ENCODE measurements at regions not wholly inside any gene's neighbourhood (a gene's known extent, or its start where the extent isn't known, plus 50 kb on each side); places are given as distances from the start of the nearest gene placed in this dataset.

DNA sequence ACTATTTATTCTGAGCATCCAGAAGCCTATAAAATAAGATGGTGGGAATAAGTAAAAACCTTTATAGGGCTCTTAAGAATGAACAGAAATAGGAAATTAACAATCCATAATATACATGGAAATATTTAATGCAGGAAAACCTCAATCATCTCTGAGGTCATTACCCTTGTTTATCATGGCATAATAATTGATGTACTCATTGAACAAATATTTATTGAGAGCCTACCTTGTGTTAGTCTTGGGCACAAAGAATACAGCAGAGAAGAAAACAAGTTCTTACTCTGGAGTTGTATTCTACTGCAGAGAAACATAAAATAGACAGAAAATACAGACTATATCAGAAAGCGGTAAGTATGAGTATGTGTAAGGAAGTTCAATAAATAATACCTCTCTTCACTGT, 167.2 kb downstream of the COX18 start:
- H3K4me1 Mint-ChIP-seq = peaks cover 20% of the 10 kb centered on the region
- H3K36me3 Mint-ChIP-seq (ENCODE audit: low read depth) = no peaks in the 10 kb centered on the region
- WGBS, 2 experiments (ENCODE audit: insufficient coverage in 1 of 2, insufficient read length in 1 of 2) = no CpG with 5 or more reads among the region's 1 CpG
- H3K27me3 ChIP-seq (ENCODE audit: control insufficient read depth, insufficient read depth, low read length, poor library complexity, severe bottlenecking) = peaks cover 2% of the 10 kb centered on the region
- H3K4me1 ChIP-seq (ENCODE audit: control insufficient read depth, insufficient read depth, low read length) = no peaks in the 10 kb centered on the region
- no peaks in the 10 kb centered on the region for H3K9me3 ChIP-seq (ENCODE audit: control insufficient read depth, low read length)
- peaks cover 6% of the 10 kb centered on the region for H3K27me3 Mint-ChIP-seq (ENCODE audit: insufficient read depth)
- no peak overlapping the region for H3K4me3 Mint-ChIP-seq
- no peak overlapping the region for H3K27ac ChIP-seq (ENCODE audit: low read depth, low read length)
- no peaks in the 10 kb centered on the region for H3K36me3 ChIP-seq (ENCODE audit: control insufficient read depth, insufficient read depth, low read length)
- H3K9me3 Mint-ChIP-seq = peaks cover 8% of the 10 kb centered on the region
- no peak overlapping the region for H3K27ac Mint-ChIP-seq
- no peak for DNase-seq
- TF ChIP-seq, protein P1, sequence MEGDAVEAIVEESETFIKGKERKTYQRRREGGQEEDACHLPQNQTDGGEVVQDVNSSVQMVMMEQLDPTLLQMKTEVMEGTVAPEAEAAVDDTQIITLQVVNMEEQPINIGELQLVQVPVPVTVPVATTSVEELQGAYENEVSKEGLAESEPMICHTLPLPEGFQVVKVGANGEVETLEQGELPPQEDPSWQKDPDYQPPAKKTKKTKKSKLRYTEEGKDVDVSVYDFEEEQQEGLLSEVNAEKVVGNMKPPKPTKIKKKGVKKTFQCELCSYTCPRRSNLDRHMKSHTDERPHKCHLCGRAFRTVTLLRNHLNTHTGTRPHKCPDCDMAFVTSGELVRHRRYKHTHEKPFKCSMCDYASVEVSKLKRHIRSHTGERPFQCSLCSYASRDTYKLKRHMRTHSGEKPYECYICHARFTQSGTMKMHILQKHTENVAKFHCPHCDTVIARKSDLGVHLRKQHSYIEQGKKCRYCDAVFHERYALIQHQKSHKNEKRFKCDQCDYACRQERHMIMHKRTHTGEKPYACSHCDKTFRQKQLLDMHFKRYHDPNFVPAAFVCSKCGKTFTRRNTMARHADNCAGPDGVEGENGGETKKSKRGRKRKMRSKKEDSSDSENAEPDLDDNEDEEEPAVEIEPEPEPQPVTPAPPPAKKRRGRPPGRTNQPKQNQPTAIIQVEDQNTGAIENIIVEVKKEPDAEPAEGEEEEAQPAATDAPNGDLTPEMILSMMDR (conservative IDR thresholded peaks at IDR 0.05) = no peak
- H3K9ac ChIP-seq (ENCODE audit: extremely low read depth, low read length, poor library complexity, severe bottlenecking) = no peak overlapping the region
- no peak overlapping the region for H3K4me3 ChIP-seq (ENCODE audit: low read length)

- Histone ChIP-seq H3K9me3 (ENCODE audit: control insufficient read depth, low read length) (no peaks in the 10 kb centered on the region), H3K27me3 (ENCODE audit: control insufficient read depth, insufficient read depth, low read length, poor library complexity, severe bottlenecking) (peaks cover 10% of the 10 kb centered on the region), H3K36me3 (ENCODE audit: control insufficient read depth, insufficient read depth, low read length) (no peaks in the 10 kb centered on the region), H3K4me1 (ENCODE audit: control insufficient read depth, insufficient read depth, low read length) (no peaks in the 10 kb centered on the region), H3K4me3 (ENCODE audit: low read length) (no peak overlapping the region), H3K9ac (ENCODE audit: extremely low read depth, low read length, poor library complexity, severe bottlenecking) (no peak overlapping the region), H3K27ac (ENCODE audit: low read depth, low read length) (no peak overlapping the region)
- TF ChIP-seq, protein P1 (conservative IDR thresholded peaks at IDR 0.05) = no peak
- WGBS, 2 experiments (ENCODE audit: insufficient coverage in 1 of 2, insufficient read length in 1 of 2) = 70 to 78% methylated on average over 2 of the region's 2 CpGs
- Mint-ChIP-seq H3K9me3 (peaks cover 9% of the 10 kb centered on the region), H3K27ac (no peak overlapping the region), H3K4me1 (peaks cover 22% of the 10 kb centered on the region), H3K27me3 (ENCODE audit: insufficient read depth) (peaks cover 12% of the 10 kb centered on the region), H3K36me3 (ENCODE audit: low read depth) (no peaks in the 10 kb centered on the region), H3K4me3 (no peak overlapping the region)
- no peak for DNase-seq
Measured at GRCh38 chr4:72901553-72901952, 168.0 kb downstream of the COX18 start.

DNA sequence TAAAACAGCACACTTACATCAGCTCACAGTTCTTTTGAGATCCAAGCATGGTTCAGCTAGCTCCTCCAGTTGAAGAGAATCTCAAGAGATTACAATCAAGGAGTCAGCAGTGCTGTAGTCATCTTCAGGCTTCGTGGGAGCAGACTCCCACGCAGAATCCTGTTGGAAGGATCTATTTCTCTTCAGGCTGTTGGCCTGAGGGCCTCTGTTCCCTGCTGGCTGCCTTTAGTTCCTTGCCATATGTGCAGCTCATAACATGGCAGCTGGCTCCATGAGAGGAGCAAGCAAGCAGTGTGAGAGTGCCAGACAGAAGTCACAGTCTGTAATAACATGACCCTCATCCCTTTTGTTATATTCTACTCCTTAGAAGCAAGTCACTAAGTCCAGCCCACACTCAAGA, 168.6 kb downstream of the COX18 start:
- Histone ChIP-seq H3K4me3 (ENCODE audit: low read length) (no peak overlapping the region), H3K36me3 (ENCODE audit: control insufficient read depth, insufficient read depth, low read length) (no peaks in the 10 kb centered on the region), H3K27me3 (ENCODE audit: control insufficient read depth, insufficient read depth, low read length, poor library complexity, severe bottlenecking) (peaks cover 16% of the 10 kb centered on the region), H3K9me3 (ENCODE audit: control insufficient read depth, low read length) (no peaks in the 10 kb centered on the region), H3K4me1 (ENCODE audit: control insufficient read depth, insufficient read depth, low read length) (no peaks in the 10 kb centered on the region), H3K27ac (ENCODE audit: low read depth, low read length) (no peak overlapping the region), H3K9ac (ENCODE audit: extremely low read depth, low read length, poor library complexity, severe bottlenecking) (no peak overlapping the region)
- peaks cover 25% of the 10 kb centered on the region for H3K4me1 Mint-ChIP-seq
- no peak overlapping the region for H3K27ac Mint-ChIP-seq
- no peak overlapping the region for H3K4me3 Mint-ChIP-seq
- DNase-seq = no peak
- WGBS, 2 experiments (ENCODE audit: insufficient coverage in 1 of 2, insufficient read length in 1 of 2) = 89 to 95% methylated on average over 2 of the region's 2 CpGs
- H3K27me3 Mint-ChIP-seq (ENCODE audit: insufficient read depth) = peaks cover 16% of the 10 kb centered on the region
- peaks cover 9% of the 10 kb centered on the region for H3K9me3 Mint-ChIP-seq
- TF ChIP-seq, protein P1 (conservative IDR thresholded peaks at IDR 0.05) = no peak
- no peaks in the 10 kb centered on the region for H3K36me3 Mint-ChIP-seq (ENCODE audit: low read depth)

Measured in endodermal cell (in vitro differentiated cells).